ENCODE measurements at regions not wholly inside any gene's neighbourhood (a gene's known extent, or its start where the extent isn't known, plus 50 kb on each side); places are given as distances from the start of the nearest gene placed in this dataset.
A peak's percentile ranks its signal among the peaks of the same experiment; 100 is the strongest.
"Not testable (repeated sequence)": the region's sequence is repeated elsewhere in the genome, so short reads cannot be mapped to it uniquely, and the experiment has no call there.

- ATAC-seq (replicated peaks); H3K36me3 Mint-ChIP-seq; H3K4me3 Mint-ChIP-seq; H3K27me3 Mint-ChIP-seq; DNase-seq; H3K9me3 Mint-ChIP-seq; H3K27ac Mint-ChIP-seq: not testable (repeated sequence)
- H3K4me1 Mint-ChIP-seq = peaks cover 3 to 12% of the 10 kb centered on the region in 2 donors
Measured at GRCh38 chr3:153281236-153281997, 119.4 kb downstream of the RAP2B start.

DNA sequence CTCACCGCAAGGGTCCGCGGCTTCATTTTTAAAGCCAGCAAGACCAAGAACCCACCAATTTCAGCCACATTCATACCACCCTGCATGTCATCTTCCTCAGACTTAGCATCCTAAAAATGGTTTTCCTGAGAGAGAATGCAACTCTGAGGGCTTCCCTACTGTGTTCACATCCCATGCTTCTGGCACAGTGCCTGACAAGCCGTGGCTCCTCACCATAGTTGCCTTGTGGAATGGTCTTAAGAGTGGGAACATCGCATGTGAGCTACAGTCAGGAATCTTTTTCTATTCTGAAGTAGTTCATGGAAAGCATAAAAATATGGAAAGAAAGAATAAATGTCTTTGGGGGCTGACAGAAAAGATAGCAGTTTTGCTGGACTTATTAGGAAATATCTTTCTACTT, 120.3 kb downstream of the RAP2B start:
- Mint-ChIP-seq H3K9me3 (no peaks in the 10 kb centered on the region), H3K36me3 (no peaks in the 10 kb centered on the region), H3K4me1 (peaks cover 3 to 12% of the 10 kb centered on the region in 2 donors), H3K27ac (no peak overlapping the region), H3K27me3 (no peaks in the 10 kb centered on the region), H3K4me3 (no peak overlapping the region)
- no peak for ATAC-seq (replicated peaks)
- no peak for DNase-seq

DNA sequence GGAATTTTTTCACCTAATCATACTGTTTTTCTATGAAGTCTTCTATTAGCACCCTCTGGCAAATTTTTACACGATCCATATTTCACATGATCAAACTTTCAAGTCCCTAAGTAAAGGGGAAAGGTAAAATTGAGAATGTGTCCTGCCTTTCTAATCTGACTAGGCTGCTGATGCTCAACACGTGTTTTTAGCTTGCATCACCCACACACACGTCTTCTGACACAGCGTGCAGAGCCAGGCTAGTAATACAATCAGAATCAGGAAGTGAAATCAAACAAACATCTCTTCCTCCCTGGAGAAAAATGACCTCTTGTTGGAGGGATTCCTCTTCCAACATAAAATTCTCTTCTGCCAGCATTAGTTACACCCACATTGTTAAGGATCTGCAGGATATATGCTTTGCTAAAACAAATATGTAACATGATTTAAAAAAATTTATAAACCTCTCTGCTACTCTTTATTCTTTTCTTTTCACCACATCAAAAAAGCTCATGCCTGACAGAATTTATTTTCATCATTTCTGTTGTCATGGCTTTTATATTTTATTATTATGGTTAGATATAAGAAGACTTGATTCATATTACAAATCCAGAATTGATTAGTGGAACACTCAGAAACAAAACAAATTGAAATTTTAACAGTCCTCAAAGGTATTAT, 122.4 kb downstream of the RAP2B start:
- H3K4me3 Mint-ChIP-seq = no peak overlapping the region
- H3K9me3 Mint-ChIP-seq = no peaks in the 10 kb centered on the region
- no peak overlapping the region for H3K27ac Mint-ChIP-seq
- H3K36me3 Mint-ChIP-seq = no peaks in the 10 kb centered on the region
- ATAC-seq (replicated peaks) (peak; percentile 90 to 94), DNase-seq (no peak)
- no peaks in the 10 kb centered on the region for H3K27me3 Mint-ChIP-seq
- H3K4me1 Mint-ChIP-seq = peaks cover 9 to 15% of the 10 kb centered on the region in 2 donors

GRCh38 chr3:153285194-153285641, 123.2 kb downstream of the RAP2B start:
- Mint-ChIP-seq H3K27me3 (no peaks in the 10 kb centered on the region), H3K9me3 (no peaks in the 10 kb centered on the region), H3K4me1 (peaks cover 10 to 18% of the 10 kb centered on the region in 2 donors), H3K27ac (no peak overlapping the region), H3K4me3 (no peak overlapping the region), H3K36me3 (no peaks in the 10 kb centered on the region)
- DNase-seq (no peak), ATAC-seq (replicated peaks) (no peak)

GRCh38 chr3:153285982-153286381, 124.0 kb downstream of the RAP2B start:
- no peak for DNase-seq
- Mint-ChIP-seq H3K27me3 (no peaks in the 10 kb centered on the region), H3K36me3 (no peaks in the 10 kb centered on the region), H3K4me1 (peaks cover 10 to 19% of the 10 kb centered on the region in 2 donors), H3K27ac (no peak overlapping the region), H3K9me3 (no peaks in the 10 kb centered on the region), H3K4me3 (no peak overlapping the region)
- ATAC-seq (replicated peaks) = no peak

- Mint-ChIP-seq H3K9me3 (no peaks in the 10 kb centered on the region), H3K27me3 (no peaks in the 10 kb centered on the region), H3K4me1 (peaks cover 12 to 28% of the 10 kb centered on the region in 2 donors), H3K27ac (no peak overlapping the region), H3K4me3 (no peak overlapping the region), H3K36me3 (no peaks in the 10 kb centered on the region)
- no peak for DNase-seq
- ATAC-seq (replicated peaks) = no peak
Measured at GRCh38 chr3:153287017-153287416, 125.0 kb downstream of the RAP2B start.

DNA sequence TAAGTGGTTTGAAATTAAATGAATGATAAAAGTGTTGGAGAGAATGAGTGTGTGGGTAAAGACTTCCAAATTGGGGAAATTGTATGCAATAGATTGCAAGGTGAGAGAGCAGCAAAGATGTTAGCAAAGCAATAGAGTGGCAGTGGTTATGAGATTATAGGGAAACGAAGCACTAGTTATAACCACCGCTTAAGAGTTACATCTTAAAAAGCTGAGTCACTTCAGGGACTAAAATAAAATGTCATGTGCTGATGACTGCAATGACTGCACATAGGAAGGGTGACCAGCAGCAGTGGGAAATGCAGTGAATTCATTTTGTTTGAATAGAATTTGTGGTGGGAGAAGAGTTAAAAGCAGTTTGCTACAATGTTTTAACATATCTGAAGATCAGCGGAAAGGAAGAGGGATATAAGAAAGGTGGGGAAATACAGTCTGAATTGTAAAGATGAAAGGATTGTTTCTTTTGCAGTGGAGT, 127.3 kb downstream of the RAP2B start:
- H3K27me3 Mint-ChIP-seq = no peaks in the 10 kb centered on the region
- ATAC-seq (replicated peaks) (peak in 1 of 2 donors; percentile 36), DNase-seq (no peak)
- H3K9me3 Mint-ChIP-seq = no peaks in the 10 kb centered on the region
- no peaks in the 10 kb centered on the region for H3K36me3 Mint-ChIP-seq
- H3K4me1 Mint-ChIP-seq = peaks cover 9 to 23% of the 10 kb centered on the region in 2 donors
- H3K27ac Mint-ChIP-seq = no peak overlapping the region
- no peak overlapping the region for H3K4me3 Mint-ChIP-seq

DNA sequence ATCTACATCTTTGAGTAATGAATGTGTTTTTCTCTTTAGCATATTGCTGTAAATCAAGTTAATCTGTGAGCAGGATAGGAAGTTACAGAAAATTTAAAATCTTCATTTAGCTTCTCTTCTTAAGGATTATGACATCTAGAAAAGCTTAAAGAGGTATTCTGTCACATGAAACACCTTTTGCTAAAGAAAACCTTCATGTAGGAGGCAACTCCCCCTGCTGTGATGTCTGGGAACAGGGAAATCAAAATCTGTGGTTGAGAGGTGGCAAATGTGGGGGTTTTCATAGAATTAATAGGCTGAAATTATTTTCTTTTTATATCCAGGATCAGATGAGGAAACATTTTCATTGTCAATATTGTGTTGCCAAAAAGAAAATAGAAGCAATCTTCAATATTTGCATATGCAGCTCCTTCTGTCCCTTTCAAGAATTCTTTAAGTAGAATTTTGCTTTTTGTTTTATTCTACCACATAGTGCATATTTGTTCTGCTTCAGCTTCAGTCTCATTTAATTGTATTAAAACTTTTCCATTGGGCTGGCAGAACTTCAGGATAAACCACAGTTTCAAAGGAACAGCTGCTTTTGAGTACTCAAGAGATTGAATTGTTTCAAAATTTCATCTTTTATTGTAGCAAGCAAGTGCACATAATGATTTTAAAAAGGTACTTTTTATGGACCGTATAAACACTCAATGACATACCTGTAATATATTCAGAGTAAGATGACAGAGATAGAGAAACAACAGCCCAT, 128.4 kb downstream of the RAP2B start:
- no peak overlapping the region for H3K27ac Mint-ChIP-seq

DNA sequence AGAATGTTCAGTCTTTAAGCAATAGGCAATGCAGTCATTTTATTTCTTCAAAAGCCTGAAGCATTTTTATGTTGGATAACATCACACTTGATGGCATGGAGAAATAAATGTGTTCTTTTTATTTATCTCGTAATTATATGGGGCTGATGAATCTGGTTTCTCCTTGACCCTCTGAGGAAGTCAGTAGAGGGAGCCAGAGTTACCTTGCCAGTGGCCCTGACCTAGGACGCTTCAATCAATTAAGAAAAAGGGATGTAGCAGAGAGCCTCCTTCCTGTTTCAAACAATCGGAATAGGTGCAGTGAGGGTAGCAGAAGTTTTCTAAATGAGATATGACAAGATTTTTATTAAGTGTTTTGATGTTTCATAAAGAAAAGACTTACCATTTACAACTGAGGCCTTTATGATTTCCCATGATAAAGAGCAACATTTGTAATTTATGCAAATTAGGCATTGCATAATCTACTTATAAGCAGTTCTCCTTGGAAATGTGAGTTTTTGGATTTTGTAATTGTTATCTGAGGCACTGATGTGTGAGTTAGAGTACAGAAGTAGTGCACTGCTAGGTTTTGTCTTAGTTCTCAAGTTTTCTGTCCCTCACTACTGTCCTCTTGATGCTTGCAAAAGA, 129.1 kb downstream of the RAP2B start:
- Mint-ChIP-seq H3K27me3 (no peaks in the 10 kb centered on the region), H3K4me1 (peaks cover 9 to 16% of the 10 kb centered on the region in 2 donors), H3K4me3 (no peak overlapping the region), H3K27ac (no peak overlapping the region), H3K36me3 (no peaks in the 10 kb centered on the region), H3K9me3 (no peaks in the 10 kb centered on the region)
- peak; percentile 62 to 69 for ATAC-seq (replicated peaks)
- no peak for DNase-seq

More for the DNA sequence above, 128.4 kb downstream of the RAP2B start:
- no peak overlapping the region for H3K4me3 Mint-ChIP-seq
- H3K36me3 Mint-ChIP-seq = no peaks in the 10 kb centered on the region
- H3K27me3 Mint-ChIP-seq = no peaks in the 10 kb centered on the region
- ATAC-seq (replicated peaks) (no peak), DNase-seq (no peak)
- no peaks in the 10 kb centered on the region for H3K9me3 Mint-ChIP-seq
- H3K4me1 Mint-ChIP-seq = peaks cover 9 to 21% of the 10 kb centered on the region in 2 donors

GRCh38 chr3:153293265-153293664, 131.2 kb downstream of the RAP2B start:
- H3K4me3 Mint-ChIP-seq = no peak overlapping the region
- H3K4me1 Mint-ChIP-seq = peaks cover 7 to 16% of the 10 kb centered on the region in 2 donors
- ATAC-seq (replicated peaks) (no peak), DNase-seq (no peak)
- H3K27me3 Mint-ChIP-seq = no peaks in the 10 kb centered on the region
- H3K36me3 Mint-ChIP-seq = no peaks in the 10 kb centered on the region
- no peaks in the 10 kb centered on the region for H3K9me3 Mint-ChIP-seq
- no peak overlapping the region for H3K27ac Mint-ChIP-seq

- H3K4me3 Mint-ChIP-seq = no peak overlapping the region
- no peaks in the 10 kb centered on the region for H3K9me3 Mint-ChIP-seq
- H3K27me3 Mint-ChIP-seq = peaks cover 0 to 4% of the 10 kb centered on the region in 2 donors
- no peak overlapping the region for H3K27ac Mint-ChIP-seq
- H3K36me3 Mint-ChIP-seq = no peaks in the 10 kb centered on the region
- ATAC-seq (replicated peaks) (no peak), DNase-seq (no peak)
- H3K4me1 Mint-ChIP-seq = peaks cover 2 to 10% of the 10 kb centered on the region in 2 donors
Measured at GRCh38 chr3:153295901-153296300, 133.9 kb downstream of the RAP2B start.

DNA sequence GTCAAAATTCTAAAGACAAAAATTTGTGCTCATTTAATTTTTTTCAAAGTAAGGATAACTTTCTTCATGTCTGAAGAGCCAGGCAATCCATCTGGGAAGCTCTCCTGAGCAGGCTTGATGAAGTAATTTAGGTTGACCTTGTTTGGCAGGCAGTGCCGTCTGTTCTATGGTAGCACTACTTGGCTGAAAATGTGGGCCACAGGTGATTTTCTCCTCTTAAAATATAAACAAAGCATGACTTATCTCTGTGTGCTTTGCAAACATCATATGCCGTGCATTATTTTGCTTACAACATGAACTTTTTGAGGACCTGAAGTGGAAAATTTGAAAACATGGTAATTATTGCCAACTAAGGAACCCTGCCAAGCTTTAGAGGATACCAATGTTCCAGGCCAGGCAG, 143.2 kb downstream of the RAP2B start:
- Mint-ChIP-seq H3K27ac (no peak overlapping the region), H3K36me3 (no peaks in the 10 kb centered on the region), H3K27me3 (peaks cover 0 to 4% of the 10 kb centered on the region in 2 donors), H3K4me1 (no peaks in the 10 kb centered on the region), H3K9me3 (no peaks in the 10 kb centered on the region), H3K4me3 (no peak overlapping the region)
- DNase-seq = no peak
- no peak for ATAC-seq (replicated peaks)

- Mint-ChIP-seq H3K27me3 (peaks cover 0 to 6% of the 10 kb centered on the region in 2 donors), H3K27ac (no peak overlapping the region), H3K36me3 (peaks cover 4 to 6% of the 10 kb centered on the region in 2 donors), H3K9me3 (peaks cover 3 to 6% of the 10 kb centered on the region in 2 donors), H3K4me1 (peaks cover 11 to 15% of the 10 kb centered on the region in 2 donors), H3K4me3 (no peak overlapping the region)
- DNase-seq (no peak), ATAC-seq (replicated peaks) (no peak)
Measured at GRCh38 chr3:153311541-153311940, 149.5 kb downstream of the RAP2B start.

All from stimulated activated naive B cell treated with anti-CD40 and anti-IgM and Interleukin-4, amounts not matched to agents 10 μg/mL and 1 μg/mL and 100 μg/mL, for 72 hours (primary cell).